Mucosa of descending colon (tissue), 3 donors: ENCODE measurements at regions not wholly inside any gene's neighbourhood (a gene's known extent, or its start where the extent isn't known, plus 50 kb on each side); places are given as distances from the start of the nearest gene placed in this dataset.

Experiments
- ATAC-seq: fragments of 200-7000 bp; cut with Tn5 transposase; one replicate; pipeline ENCODE4 v1.9.1; 2020; ENCODE audit warnings: mild to moderate bottlenecking, moderate library complexity
- DNase-seq, 3 donors: peaks; one replicate each; pipeline ENCODE4 v3.0.0-alpha.2; 2020
- H3K36me3 ChIP-seq: fragments of 200-600 bp; one replicate; pipeline ENCODE4 v1.8.0; 2021; ENCODE audit warnings: low read depth, mild to moderate bottlenecking
- H3K4me1 ChIP-seq: fragments of 200-600 bp; one replicate; pipeline ENCODE4 v1.8.0; 2021; ENCODE audit warnings: low read depth, mild to moderate bottlenecking
- H3K4me3 ChIP-seq: fragments of 200-600 bp; one replicate; pipeline ENCODE4 v1.8.0; 2021; ENCODE audit warnings: mild to moderate bottlenecking
- H3K9me3 ChIP-seq: fragments of 200-600 bp; one replicate; pipeline ENCODE4 v1.8.0; 2021; ENCODE audit warnings: mild to moderate bottlenecking
- CTCF ChIP-seq: fragments of 200-600 bp; IDR thresholded peaks from one replicate; pipeline ENCODE4 v1.8.0; 2022; ENCODE audit warnings: antibody characterized with exemption, mild to moderate bottlenecking
- intact Hi-C, 2 donors: fragments of 100-400 bp; cut with DNase I in 1 of 2; cut with micrococcal nuclease in 1 of 2; formaldehyde crosslinking; loops; one replicate each; pipeline versions ENCODE4 v1.11.0 to v1.11.1; 2022; cut with DNase I, micrococcal nuclease
- donor health status: DM: no; HTN: no; CAD: no; lungs with moderate emphysema.
- donor health status: DM: no; HTN: no; CAD: no.
- donor health status: DM: no; HTN: yes; CAD: no.

GRCh38 chr1:100614570-100614969, 76.6 kb downstream of the GPR88 start:
- no peak for ATAC-seq
- H3K36me3 ChIP-seq = no peaks in the 10 kb centered on the region
- H3K9me3 ChIP-seq = no peaks in the 10 kb centered on the region
- TF ChIP-seq CTCF = no peak
- no peak for DNase-seq
- no peak overlapping the region for H3K4me3 ChIP-seq
- no peaks in the 10 kb centered on the region for H3K4me1 ChIP-seq
- intact Hi-C loops = no loop called here

DNA sequence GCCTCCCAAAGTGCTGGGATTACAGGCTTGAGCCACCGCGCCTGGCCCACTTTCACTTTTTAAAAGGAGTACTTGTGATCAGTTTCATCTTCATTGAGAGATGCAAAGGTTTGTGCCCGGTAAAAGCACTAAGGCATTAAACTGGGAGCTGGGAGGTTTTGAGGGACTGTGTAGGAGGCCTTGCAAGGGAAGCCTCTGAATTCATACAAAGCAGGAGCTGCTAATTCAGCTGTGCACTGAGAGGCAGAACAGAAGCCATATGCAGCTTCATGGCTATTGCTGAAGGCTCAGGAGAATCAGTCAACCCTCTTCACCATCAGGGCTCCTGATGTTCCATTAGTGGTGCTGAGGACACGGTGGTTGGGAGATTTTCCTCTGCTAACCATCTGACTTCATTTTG, 77.7 kb downstream of the GPR88 start:
- Histone ChIP-seq H3K9me3 (no peaks in the 10 kb centered on the region), H3K36me3 (no peaks in the 10 kb centered on the region), H3K4me3 (no peak overlapping the region), H3K4me1 (no peaks in the 10 kb centered on the region)
- intact Hi-C loops = no loop called here
- ATAC-seq (no peak), DNase-seq (no peak)
- TF ChIP-seq CTCF = no peak

GRCh38 chr1:100616121-100616621, 78.2 kb downstream of the GPR88 start:
- ATAC-seq (no peak), DNase-seq (no peak)
- H3K36me3 ChIP-seq = no peaks in the 10 kb centered on the region
- TF ChIP-seq CTCF = no peak
- no peaks in the 10 kb centered on the region for H3K4me1 ChIP-seq
- H3K4me3 ChIP-seq = no peak overlapping the region
- H3K9me3 ChIP-seq = no peaks in the 10 kb centered on the region
- intact Hi-C loops = no loop called here

DNA sequence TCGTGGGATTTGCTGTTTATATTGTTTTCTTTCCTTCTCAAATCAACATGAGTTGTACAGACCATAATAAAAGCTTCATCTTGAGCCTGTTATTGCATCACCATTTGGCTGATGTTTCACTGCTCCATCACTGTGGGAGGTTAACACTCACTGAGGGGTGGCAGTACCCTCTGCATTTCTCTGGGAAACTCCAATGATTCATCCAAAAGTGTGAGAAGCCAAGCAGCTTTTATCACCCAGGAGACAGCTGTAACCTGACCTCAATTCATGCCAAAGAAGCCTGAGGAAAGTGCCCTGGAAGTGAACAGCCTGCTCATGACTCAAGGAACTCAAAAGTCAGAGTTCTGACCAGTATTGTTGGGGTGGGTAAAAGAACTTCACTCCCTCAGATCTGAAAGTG, 84.1 kb downstream of the GPR88 start:
- no peaks in the 10 kb centered on the region for H3K9me3 ChIP-seq
- no peaks in the 10 kb centered on the region for H3K36me3 ChIP-seq
- peak; percentile 44 for ATAC-seq
- intact Hi-C loops = no loop called here
- no peaks in the 10 kb centered on the region for H3K4me1 ChIP-seq
- no peak for TF ChIP-seq CTCF
- DNase-seq = no peak
- H3K4me3 ChIP-seq = no peak overlapping the region

DNA sequence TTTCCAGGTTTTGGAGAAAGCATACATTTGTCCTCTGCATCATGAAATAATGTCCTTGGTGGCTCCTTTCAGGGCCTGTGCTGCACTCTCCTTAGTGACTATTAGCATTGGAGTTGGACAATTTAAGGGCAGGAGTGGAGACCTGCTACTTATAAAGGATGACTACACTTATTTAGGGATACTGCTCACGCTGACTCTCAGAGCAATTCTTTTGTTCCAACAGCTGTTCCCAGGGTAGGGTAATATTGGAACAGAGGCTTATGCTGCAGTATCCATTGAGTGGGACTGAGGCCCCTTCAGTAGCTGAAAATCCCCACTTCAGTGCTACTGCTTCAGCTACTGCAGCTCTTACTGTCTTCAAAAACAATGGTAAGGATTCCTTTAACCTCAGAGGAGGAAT, 84.6 kb downstream of the GPR88 start:
- H3K4me1 ChIP-seq = no peaks in the 10 kb centered on the region
- ATAC-seq = no peak
- H3K36me3 ChIP-seq = no peaks in the 10 kb centered on the region
- TF ChIP-seq CTCF = no peak
- DNase-seq = no peak
- no peaks in the 10 kb centered on the region for H3K9me3 ChIP-seq
- intact Hi-C loops = no loop called here
- no peak overlapping the region for H3K4me3 ChIP-seq
